Suprapubic skin (tissue), 4 donors: ENCODE measurements at regions not wholly inside any gene's neighbourhood (a gene's known extent, or its start where the extent isn't known, plus 50 kb on each side); places are given as distances from the start of the nearest gene placed in this dataset.

Experiments
- DNase-seq, 2 donors: peaks; one replicate each; pipeline ENCODE4 v3.0.0-alpha.2; 2019; ENCODE audit warnings: low spot score in 2 of 2
- H3K27ac ChIP-seq: fragments of 200-600 bp; sonication (generic); one replicate; pipeline ENCODE4 v1.5.1; 2019
- H3K27me3 ChIP-seq: fragments of 200-600 bp; sonication (generic); one replicate; pipeline ENCODE4 v1.5.1; 2019
- H3K36me3 ChIP-seq: fragments of 200-600 bp; sonication (generic); one replicate; pipeline ENCODE4 v1.5.1; 2019
- H3K4me1 ChIP-seq: fragments of 200-600 bp; sonication (generic); one replicate; pipeline ENCODE4 v1.5.1; 2019
- H3K4me3 ChIP-seq: fragments of 200-600 bp; sonication (generic); one replicate; pipeline ENCODE4 v1.5.1; 2019; ENCODE audit warnings: mild to moderate bottlenecking
- H3K9me3 ChIP-seq: fragments of 200-600 bp; sonication (generic); one replicate; pipeline ENCODE4 v1.5.1; 2019
- EP300 ChIP-seq: sonication (generic); formaldehyde crosslinking; IDR thresholded peaks from one replicate; pipeline ENCODE4 v1.6.1; 2017; ENCODE audit warnings: antibody characterized with exemption
- POLR2A ChIP-seq, 2 donors: fragments of 450-650 bp; IDR thresholded peaks; one replicate each; pipeline ENCODE4 v1.6.1; 2017; ENCODE audit warnings: antibody characterized with exemption in 2 of 2, mild to moderate bottlenecking in 2 of 2, moderate library complexity in 2 of 2
- POLR2AphosphoS5 ChIP-seq, 3 donors: sonication (generic); formaldehyde crosslinking; IDR thresholded peaks; one replicate each; pipeline ENCODE4 v1.6.1; 2017; ENCODE audit warnings: antibody characterized with exemption in 3 of 3
- WGBS: methylation state at CpG from one replicate; pipeline ENCODE4 v1.1.5; 2018; 5-methylcytosine and 5-hydroxymethylcytosine counted together
- TF ChIP-seq, protein P1 (sequence below), 2 donors: fragments of 200-600 bp in 1 of 2; fragments of 450-650 bp in 1 of 2; sonication (generic) in 1 of 2; IDR thresholded peaks; one replicate each; pipeline ENCODE4 v1.5.1; 2016 to 2019; ENCODE audit warnings: antibody characterized with exemption in 2 of 2, mild to moderate bottlenecking in 1 of 2, moderate library complexity in 1 of 2

DNA sequence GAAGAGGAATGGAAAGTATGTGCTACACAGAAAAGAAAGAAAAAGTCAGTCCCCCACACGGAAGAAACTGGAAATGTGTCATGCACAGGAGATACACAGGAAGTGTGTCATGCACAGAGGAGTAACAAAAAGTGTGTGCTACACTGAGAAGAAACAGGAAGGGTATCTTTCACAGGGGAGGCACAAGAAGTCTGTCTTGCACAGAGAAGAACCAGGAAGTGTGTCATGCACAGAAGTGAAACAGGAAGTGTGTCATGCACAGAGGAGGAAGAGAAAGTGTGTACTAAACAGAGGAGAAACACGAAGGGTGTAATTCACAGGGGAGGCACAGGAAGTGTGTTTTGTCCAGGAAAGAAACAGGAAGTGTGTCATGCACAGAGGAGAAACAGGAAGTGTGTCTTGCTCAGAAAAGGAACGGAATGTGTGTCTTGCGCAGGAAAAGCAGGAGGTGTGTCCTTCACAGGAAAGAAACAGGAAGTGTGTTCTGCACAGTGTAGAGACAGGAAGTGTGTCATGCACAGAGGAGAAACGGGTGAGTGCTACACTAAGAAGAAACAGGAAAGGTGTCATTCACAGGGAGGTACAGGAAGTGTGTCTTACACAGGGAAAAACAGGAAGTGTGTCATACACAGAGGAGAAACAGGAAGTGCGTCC is 527.2 kb upstream of the PRKX start:
- Histone ChIP-seq H3K4me3 (no peak overlapping the region), H3K27ac (no peak overlapping the region), H3K27me3 (no peaks in the 10 kb centered on the region), H3K9me3 (no peaks in the 10 kb centered on the region), H3K4me1 (no peaks in the 10 kb centered on the region), H3K36me3 (no peaks in the 10 kb centered on the region)
- WGBS: 60% methylated on average over 6 of the region's 6 CpGs
- DNase-seq: no peak
- TF ChIP-seq, protein P1, sequence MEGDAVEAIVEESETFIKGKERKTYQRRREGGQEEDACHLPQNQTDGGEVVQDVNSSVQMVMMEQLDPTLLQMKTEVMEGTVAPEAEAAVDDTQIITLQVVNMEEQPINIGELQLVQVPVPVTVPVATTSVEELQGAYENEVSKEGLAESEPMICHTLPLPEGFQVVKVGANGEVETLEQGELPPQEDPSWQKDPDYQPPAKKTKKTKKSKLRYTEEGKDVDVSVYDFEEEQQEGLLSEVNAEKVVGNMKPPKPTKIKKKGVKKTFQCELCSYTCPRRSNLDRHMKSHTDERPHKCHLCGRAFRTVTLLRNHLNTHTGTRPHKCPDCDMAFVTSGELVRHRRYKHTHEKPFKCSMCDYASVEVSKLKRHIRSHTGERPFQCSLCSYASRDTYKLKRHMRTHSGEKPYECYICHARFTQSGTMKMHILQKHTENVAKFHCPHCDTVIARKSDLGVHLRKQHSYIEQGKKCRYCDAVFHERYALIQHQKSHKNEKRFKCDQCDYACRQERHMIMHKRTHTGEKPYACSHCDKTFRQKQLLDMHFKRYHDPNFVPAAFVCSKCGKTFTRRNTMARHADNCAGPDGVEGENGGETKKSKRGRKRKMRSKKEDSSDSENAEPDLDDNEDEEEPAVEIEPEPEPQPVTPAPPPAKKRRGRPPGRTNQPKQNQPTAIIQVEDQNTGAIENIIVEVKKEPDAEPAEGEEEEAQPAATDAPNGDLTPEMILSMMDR (IDR thresholded peaks at IDR 0.05): no peak

DNA sequence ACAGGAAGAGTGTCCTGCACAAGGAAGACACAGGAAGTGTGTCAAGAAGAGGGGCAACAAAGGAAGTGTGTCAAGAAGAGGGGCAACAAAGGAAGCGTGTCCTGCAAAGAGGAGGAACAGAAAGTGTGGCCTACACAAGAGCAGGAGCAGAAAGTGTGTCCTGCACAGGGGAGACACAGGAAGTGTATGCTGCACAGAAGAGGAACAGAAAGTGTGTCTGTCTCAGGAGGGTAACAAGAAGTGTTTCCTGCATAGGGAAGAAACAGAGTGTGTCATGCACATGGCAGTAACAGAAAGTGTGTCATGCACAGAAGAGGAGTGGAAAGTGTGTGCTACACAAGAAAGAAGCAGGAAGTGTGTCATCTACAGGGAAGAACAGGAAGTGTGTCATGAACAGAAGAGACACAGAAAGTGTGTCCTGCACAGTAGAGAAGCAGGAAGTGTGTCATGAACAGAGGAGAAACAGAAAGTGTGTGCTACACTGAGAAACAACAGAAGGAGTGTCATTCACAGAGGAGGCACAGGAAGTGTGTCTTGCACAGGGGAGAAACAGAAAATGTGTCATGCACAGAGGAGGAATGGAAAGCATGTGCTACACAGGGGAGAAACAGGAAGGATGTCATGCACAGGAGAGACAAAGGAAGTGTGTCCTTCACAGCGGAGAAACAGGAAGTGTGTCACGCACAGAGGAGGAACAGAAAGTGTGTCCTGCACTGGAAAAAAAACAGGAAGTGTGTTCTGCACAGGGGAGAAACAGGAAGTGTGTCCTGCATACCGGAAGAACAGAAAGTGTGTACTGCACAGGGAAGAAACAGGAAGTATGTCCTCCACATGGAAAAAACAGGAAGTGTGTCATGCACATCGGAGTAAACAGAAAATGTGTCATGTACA is 526.4 kb upstream of the PRKX start:
- H3K27ac ChIP-seq: no peak overlapping the region
- H3K27me3 ChIP-seq: no peaks in the 10 kb centered on the region
- no peaks in the 10 kb centered on the region for H3K36me3 ChIP-seq
- WGBS: 89% methylated on average over 5 of the region's 5 CpGs
- no peak overlapping the region for H3K4me3 ChIP-seq
- no peak for DNase-seq
- TF ChIP-seq POLR2A (IDR thresholded peaks at IDR 0.05): no peak
- TF ChIP-seq, protein P1 (IDR thresholded peaks at IDR 0.05): no peak
- TF ChIP-seq POLR2AphosphoS5 (IDR thresholded peaks at IDR 0.05): no peak
- no peak for TF ChIP-seq EP300
- no peaks in the 10 kb centered on the region for H3K9me3 ChIP-seq
- no peaks in the 10 kb centered on the region for H3K4me1 ChIP-seq

DNA sequence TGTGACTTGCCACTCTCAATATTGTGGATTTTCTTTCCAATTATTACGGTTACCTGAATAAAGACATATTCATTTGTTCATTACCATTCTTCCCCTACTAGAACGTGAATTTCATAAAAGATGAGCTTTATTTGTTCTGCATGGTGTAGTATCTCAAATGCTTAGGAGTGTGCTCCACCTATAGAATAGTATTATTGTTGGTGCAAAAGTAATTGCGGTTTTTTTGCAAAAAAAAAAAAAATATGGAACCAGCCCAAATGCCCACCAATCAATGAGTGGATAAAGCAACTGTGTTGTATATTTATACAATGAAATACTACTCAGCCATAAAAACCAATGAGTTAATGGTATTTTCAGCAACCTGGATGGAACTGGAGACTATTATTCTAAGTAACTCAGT is 525.5 kb upstream of the PRKX start:
- no peak for DNase-seq
- no peaks in the 10 kb centered on the region for H3K4me1 ChIP-seq
- no peaks in the 10 kb centered on the region for H3K27me3 ChIP-seq
- no peak overlapping the region for H3K4me3 ChIP-seq
- no peaks in the 10 kb centered on the region for H3K36me3 ChIP-seq
- 82% methylated on average over 3 of the region's 3 CpGs for WGBS
- TF ChIP-seq POLR2AphosphoS5 (IDR thresholded peaks at IDR 0.05): no peak
- no peak for TF ChIP-seq POLR2A (IDR thresholded peaks at IDR 0.05)
- TF ChIP-seq EP300: no peak
- TF ChIP-seq, protein P1 (IDR thresholded peaks at IDR 0.05): no peak
- no peak overlapping the region for H3K27ac ChIP-seq
- no peaks in the 10 kb centered on the region for H3K9me3 ChIP-seq

DNA sequence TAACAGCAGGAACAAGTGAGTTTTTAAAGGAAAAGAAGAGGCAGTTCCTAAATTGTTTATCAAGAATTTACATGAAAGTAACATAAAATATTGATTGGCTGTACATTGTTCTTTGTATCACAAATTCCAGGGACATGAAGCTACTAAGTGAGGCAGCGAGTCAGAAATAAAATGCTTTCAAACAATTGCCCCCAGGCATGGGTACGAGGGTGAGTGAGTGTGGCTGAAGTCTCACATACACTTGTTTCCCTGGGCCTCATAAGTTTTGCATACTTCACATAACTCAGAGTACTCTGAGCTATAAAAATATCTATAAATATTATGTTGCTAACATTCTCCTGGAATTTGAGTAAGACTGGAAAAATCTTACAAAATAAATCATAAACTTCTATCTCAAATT is 511.6 kb upstream of the PRKX start:
- Histone ChIP-seq H3K4me3 (no peak overlapping the region), H3K36me3 (no peaks in the 10 kb centered on the region), H3K4me1 (no peaks in the 10 kb centered on the region), H3K9me3 (no peaks in the 10 kb centered on the region), H3K27me3 (no peaks in the 10 kb centered on the region), H3K27ac (no peak overlapping the region)
- WGBS: 6% methylated on average over 2 of the region's 2 CpGs
- TF ChIP-seq POLR2AphosphoS5 (IDR thresholded peaks at IDR 0.05): no peak
- no peak for DNase-seq

DNA sequence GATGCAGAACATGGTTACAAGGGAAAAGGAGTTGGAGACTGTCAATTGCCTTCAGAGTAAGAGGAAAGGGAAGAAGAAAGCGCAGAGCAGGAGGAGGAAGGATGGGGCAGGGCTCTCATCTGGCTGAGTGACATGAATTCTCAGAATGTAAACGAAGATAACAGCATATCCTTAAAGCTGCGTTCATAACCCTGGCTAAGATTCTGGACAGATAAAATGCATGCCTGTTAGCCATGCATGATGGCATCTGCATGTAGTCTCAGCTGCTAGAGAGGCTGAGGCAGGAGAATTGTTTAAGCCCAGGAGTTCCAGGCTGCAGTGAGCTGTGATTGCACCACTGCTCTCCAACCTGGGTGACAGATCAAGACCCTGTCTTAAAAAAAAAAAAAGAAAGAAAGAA is 493.5 kb upstream of the PRKX start:
- Histone ChIP-seq H3K4me1 (no peaks in the 10 kb centered on the region), H3K9me3 (no peaks in the 10 kb centered on the region), H3K27ac (no peak overlapping the region), H3K36me3 (no peaks in the 10 kb centered on the region), H3K27me3 (no peaks in the 10 kb centered on the region), H3K4me3 (no peak overlapping the region)
- whole genome bisulfite sequencing: 39% methylated on average over 3 of the region's 3 CpGs
- DNase-seq: no peak
- TF ChIP-seq POLR2A (IDR thresholded peaks at IDR 0.05) (no peak), POLR2AphosphoS5 (IDR thresholded peaks at IDR 0.05) (no peak), EP300 (no peak)
- TF ChIP-seq, protein P1 (IDR thresholded peaks at IDR 0.05): no peak
